ENCODE measurements at regions not wholly inside any gene's neighbourhood (a gene's known extent, or its start where the extent isn't known, plus 50 kb on each side); places are given as distances from the start of the nearest gene placed in this dataset.

DNA sequence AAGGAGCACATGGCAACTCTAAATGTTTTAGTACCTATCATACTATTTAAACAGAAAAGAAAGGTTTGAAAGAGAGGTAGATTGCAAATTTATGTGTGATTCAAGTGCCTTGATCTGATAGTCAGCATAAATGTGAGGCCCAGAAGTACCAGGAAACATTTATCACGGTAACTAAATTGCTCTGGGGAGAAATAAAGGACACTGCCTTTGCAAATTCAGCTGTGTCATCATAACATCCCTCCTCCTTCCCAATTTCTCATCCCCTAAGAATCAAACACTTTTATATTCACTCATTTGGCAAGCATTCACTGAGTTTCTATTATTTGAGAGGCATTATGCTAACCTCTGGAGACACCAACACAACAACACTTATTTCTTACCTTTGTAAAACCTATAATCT lies 563.4 kb upstream of the CA10 start:
- Histone ChIP-seq H3K4me1 (ENCODE audit: control insufficient read depth, insufficient read depth, low read length) (no peaks in the 10 kb centered on the region), H3K36me3 (ENCODE audit: control insufficient read depth, insufficient read depth, low read length) (no peaks in the 10 kb centered on the region), H3K27ac (ENCODE audit: low read length) (no peak overlapping the region), H3K9me3 (ENCODE audit: control insufficient read depth, insufficient read depth, low read depth, low read length) (no peaks in the 10 kb centered on the region; the same call in 1 of the 2 replicates), H3K27me3 (ENCODE audit: control insufficient read depth, insufficient read depth, low read length) (no peaks in the 10 kb centered on the region), H3K4me3 (ENCODE audit: low read depth in 2 of 2, low read length in 2 of 2) (no peak overlapping the region)
- BruUV-seq (replicated peaks), result no TSS peak
- ChIA-PET POLR2A (no interaction called here), CTCF (no interaction called here)
- TF ChIP-seq POLR2AphosphoS5 (IDR thresholded peaks at IDR 0.05; ENCODE audit: low read depth, low read length) (no peak), TCF7L2 (IDR thresholded peaks at IDR 0.05; ENCODE audit: low read depth, low read length) (no peak), SIN3A (IDR thresholded peaks at IDR 0.05; ENCODE audit: borderline replicate concordance, insufficient read depth, low read depth, low read length) (no peak)
- TF ChIP-seq, protein P1, sequence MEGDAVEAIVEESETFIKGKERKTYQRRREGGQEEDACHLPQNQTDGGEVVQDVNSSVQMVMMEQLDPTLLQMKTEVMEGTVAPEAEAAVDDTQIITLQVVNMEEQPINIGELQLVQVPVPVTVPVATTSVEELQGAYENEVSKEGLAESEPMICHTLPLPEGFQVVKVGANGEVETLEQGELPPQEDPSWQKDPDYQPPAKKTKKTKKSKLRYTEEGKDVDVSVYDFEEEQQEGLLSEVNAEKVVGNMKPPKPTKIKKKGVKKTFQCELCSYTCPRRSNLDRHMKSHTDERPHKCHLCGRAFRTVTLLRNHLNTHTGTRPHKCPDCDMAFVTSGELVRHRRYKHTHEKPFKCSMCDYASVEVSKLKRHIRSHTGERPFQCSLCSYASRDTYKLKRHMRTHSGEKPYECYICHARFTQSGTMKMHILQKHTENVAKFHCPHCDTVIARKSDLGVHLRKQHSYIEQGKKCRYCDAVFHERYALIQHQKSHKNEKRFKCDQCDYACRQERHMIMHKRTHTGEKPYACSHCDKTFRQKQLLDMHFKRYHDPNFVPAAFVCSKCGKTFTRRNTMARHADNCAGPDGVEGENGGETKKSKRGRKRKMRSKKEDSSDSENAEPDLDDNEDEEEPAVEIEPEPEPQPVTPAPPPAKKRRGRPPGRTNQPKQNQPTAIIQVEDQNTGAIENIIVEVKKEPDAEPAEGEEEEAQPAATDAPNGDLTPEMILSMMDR (IDR thresholded peaks at IDR 0.05), result no peak
- TF ChIP-seq, protein P2, sequence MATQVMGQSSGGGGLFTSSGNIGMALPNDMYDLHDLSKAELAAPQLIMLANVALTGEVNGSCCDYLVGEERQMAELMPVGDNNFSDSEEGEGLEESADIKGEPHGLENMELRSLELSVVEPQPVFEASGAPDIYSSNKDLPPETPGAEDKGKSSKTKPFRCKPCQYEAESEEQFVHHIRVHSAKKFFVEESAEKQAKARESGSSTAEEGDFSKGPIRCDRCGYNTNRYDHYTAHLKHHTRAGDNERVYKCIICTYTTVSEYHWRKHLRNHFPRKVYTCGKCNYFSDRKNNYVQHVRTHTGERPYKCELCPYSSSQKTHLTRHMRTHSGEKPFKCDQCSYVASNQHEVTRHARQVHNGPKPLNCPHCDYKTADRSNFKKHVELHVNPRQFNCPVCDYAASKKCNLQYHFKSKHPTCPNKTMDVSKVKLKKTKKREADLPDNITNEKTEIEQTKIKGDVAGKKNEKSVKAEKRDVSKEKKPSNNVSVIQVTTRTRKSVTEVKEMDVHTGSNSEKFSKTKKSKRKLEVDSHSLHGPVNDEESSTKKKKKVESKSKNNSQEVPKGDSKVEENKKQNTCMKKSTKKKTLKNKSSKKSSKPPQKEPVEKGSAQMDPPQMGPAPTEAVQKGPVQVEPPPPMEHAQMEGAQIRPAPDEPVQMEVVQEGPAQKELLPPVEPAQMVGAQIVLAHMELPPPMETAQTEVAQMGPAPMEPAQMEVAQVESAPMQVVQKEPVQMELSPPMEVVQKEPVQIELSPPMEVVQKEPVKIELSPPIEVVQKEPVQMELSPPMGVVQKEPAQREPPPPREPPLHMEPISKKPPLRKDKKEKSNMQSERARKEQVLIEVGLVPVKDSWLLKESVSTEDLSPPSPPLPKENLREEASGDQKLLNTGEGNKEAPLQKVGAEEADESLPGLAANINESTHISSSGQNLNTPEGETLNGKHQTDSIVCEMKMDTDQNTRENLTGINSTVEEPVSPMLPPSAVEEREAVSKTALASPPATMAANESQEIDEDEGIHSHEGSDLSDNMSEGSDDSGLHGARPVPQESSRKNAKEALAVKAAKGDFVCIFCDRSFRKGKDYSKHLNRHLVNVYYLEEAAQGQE (IDR thresholded peaks at IDR 0.05; ENCODE audit: insufficient read depth in 1 of 2, low read depth in 2 of 2, low read length in 1 of 2), result no peak
- intact Hi-C loops (cut with micrococcal nuclease; ENCODE audit: unreplicated experiment), result no loop called here
- in situ Hi-C loops (cut with HindIII; ENCODE audit: low pct_unique_long_range_greater_than_20kb, low sequenced_read_pairs), result no loop called here
- DNase-seq (ENCODE audit: low read depth, low spot score) (no peak), ATAC-seq (no peak)

DNA sequence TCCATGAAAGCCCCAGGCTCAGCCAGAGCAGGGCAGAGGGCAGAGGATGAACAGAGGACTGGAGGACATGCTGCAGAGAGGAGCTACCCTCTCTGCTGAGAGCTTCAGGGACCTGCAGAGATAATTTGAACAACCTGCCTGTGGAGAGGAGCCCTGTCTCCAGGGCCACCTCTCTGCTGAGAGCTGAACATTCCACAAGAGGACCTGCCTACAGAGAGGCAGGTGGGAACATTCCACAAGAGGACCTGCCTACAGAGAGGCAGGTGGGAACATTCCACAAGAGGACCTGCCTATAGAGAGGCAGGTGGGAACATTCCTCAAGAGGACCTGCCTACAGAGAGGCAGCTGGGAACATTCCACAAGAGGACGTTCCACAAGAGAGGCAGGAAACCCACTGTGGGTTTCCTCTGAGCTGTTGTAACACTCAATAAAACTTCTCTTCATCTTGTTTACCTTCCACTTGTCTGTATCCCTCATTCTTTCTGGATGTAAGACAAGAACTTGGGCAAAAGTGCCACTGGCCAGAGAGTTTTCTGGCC lies 551.9 kb upstream of the CA10 start:
- Histone ChIP-seq H3K36me3 (ENCODE audit: control insufficient read depth, insufficient read depth, low read length) (no peaks in the 10 kb centered on the region), H3K4me1 (ENCODE audit: control insufficient read depth, insufficient read depth, low read length) (no peaks in the 10 kb centered on the region), H3K4me3 (ENCODE audit: low read depth in 2 of 2, low read length in 2 of 2) (no peak overlapping the region), H3K27me3 (ENCODE audit: control insufficient read depth, insufficient read depth, low read length) (no peaks in the 10 kb centered on the region), H3K9me3 (ENCODE audit: control insufficient read depth, insufficient read depth, low read depth, low read length) (no peaks in the 10 kb centered on the region), H3K27ac (ENCODE audit: low read length) (no peak overlapping the region)
- intact Hi-C loops (cut with micrococcal nuclease; ENCODE audit: unreplicated experiment), result no loop called here
- ChIA-PET POLR2A (no interaction called here), CTCF (interaction anchor here (0.7 kb wide), 1 partner anchor 281 kb away, joined by 5 read pairs; no protein-coding TSS in a partner anchor)
- in situ Hi-C loops (cut with HindIII; ENCODE audit: low pct_unique_long_range_greater_than_20kb, low sequenced_read_pairs), result no loop called here
- no TSS peak for BruUV-seq (replicated peaks)
- TF ChIP-seq SIN3A (IDR thresholded peaks at IDR 0.05; ENCODE audit: borderline replicate concordance, insufficient read depth, low read depth, low read length), result no peak
- ATAC-seq (no peak), DNase-seq (ENCODE audit: low read depth, low spot score) (no peak)

DNA sequence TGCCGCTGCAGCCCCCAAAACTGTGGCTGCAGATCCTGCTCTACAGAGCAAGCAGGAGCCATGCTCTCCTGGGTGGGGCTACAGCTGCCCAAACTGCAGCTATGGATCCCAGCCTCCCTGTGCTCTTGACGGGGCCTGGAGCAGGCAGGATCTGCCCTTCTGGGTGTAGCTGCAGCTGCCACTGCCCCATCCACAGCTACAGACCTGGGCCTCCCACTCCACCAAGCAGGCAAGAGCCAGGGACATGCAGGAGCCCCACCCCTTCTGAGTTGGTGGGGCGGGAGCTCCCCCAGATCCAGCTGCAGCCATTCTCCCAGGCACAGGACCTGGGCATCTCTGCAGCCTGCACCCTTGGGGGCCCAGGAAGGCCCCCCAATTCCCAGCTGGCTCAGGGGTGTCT lies 551.2 kb upstream of the CA10 start:
- Histone ChIP-seq H3K4me1 (ENCODE audit: control insufficient read depth, insufficient read depth, low read length) (no peaks in the 10 kb centered on the region), H3K27ac (ENCODE audit: low read length) (no peak overlapping the region), H3K27me3 (ENCODE audit: control insufficient read depth, insufficient read depth, low read length) (no peaks in the 10 kb centered on the region), H3K9me3 (ENCODE audit: control insufficient read depth, insufficient read depth, low read depth, low read length) (no peaks in the 10 kb centered on the region), H3K36me3 (ENCODE audit: control insufficient read depth, insufficient read depth, low read length) (no peaks in the 10 kb centered on the region), H3K4me3 (ENCODE audit: low read depth in 2 of 2, low read length in 2 of 2) (no peak overlapping the region)
- intact Hi-C loops (cut with micrococcal nuclease; ENCODE audit: unreplicated experiment) (no loop called here), in situ Hi-C loops (cut with HindIII; ENCODE audit: low pct_unique_long_range_greater_than_20kb, low sequenced_read_pairs) (no loop called here)
- CTCF ChIA-PET, result no interaction called here
- no TSS peak for BruUV-seq (replicated peaks)
- no peak for DNase-seq (ENCODE audit: low read depth, low spot score)
- POLR2A ChIA-PET, result no interaction called here
- TF ChIP-seq TCF7L2 (IDR thresholded peaks at IDR 0.05; ENCODE audit: low read depth, low read length), result no peak
- TF ChIP-seq, protein P1 (IDR thresholded peaks at IDR 0.05), result no peak
- TF ChIP-seq, protein P2 (IDR thresholded peaks at IDR 0.05; ENCODE audit: insufficient read depth in 1 of 2, low read depth in 2 of 2, low read length in 1 of 2), result no peak
- no peak for ATAC-seq

Measured in Panc1 (cell line).